ENCODE measurements at regions not wholly inside any gene's neighbourhood (a gene's known extent, or its start where the extent isn't known, plus 50 kb on each side); places are given as distances from the start of the nearest gene placed in this dataset.

- TF ChIP-seq CTCF (IDR thresholded peaks at IDR 0.05 in 2 of 3, conservative IDR thresholded peaks at IDR 0.05 in 1 of 3; ENCODE audit: borderline replicate concordance in 1 of 3, insufficient read depth in 1 of 3, low read depth in 2 of 3, low read length in 2 of 3) (no peak), SIN3A (IDR thresholded peaks at IDR 0.05; ENCODE audit: low read depth) (no peak), SRF (IDR thresholded peaks at IDR 0.05; ENCODE audit: low read depth) (no peak), POLR2A (IDR thresholded peaks at IDR 0.05; ENCODE audit: borderline replicate concordance, extremely low read depth, insufficient read depth, insufficient read length) (no peak), CBX3 (IDR thresholded peaks at IDR 0.05; ENCODE audit: low read depth) (no peak), POLR2AphosphoS5 (IDR thresholded peaks at IDR 0.05; ENCODE audit: low read depth, low read length) (no peak), JUND (IDR thresholded peaks at IDR 0.05) (no peak)
Observed at GRCh38 chr2:207260021-207260420, 94.3 kb upstream of the KLF7 start (continued).

- Histone ChIP-seq H3K9ac (ENCODE audit: low read length) (no peak overlapping the region), H3K79me2 (ENCODE audit: insufficient read depth, low read length) (no peaks in the 10 kb centered on the region), H3K36me3 (ENCODE audit: control insufficient read depth in 1 of 2, insufficient read depth in 2 of 2, low read length in 2 of 2) (no peaks in the 10 kb centered on the region), H3K9me2 (ENCODE audit: insufficient read depth) (no peaks in the 10 kb centered on the region), H2AFZ (ENCODE audit: low read depth, low read length, poor library complexity, severe bottlenecking) (no peak overlapping the region), H3K4me3 (replicated peaks in 1 of 2; ENCODE audit: low read depth in 1 of 2, low read length in 2 of 2) (no peak overlapping the region), H4K20me1 (ENCODE audit: insufficient read depth) (no peaks in the 10 kb centered on the region), H3K27me3 (ENCODE audit: insufficient read depth, low read length) (no peaks in the 10 kb centered on the region), H3K9me3 (ENCODE audit: control insufficient read depth in 1 of 2, insufficient read depth in 1 of 2, low read depth in 1 of 2, low read length in 2 of 2) (no peaks in the 10 kb centered on the region), H3K27ac (ENCODE audit: low read depth, low read length) (no peak overlapping the region), H3K4me2 (ENCODE audit: low read length) (no peak overlapping the region), H3K4me1 (ENCODE audit: control insufficient read depth in 1 of 2, insufficient read depth in 2 of 2, low read length in 2 of 2) (peaks cover 4 to 14% of the 10 kb centered on the region in 2 experiments; a peak in 3 of 4 replicates)
- DNase-seq (ENCODE audit: low read depth, low spot score) (no peak), ATAC-seq (no peak)
- ChIA-PET CTCF (no interaction called here), RAD21 (ENCODE audit: low non-redundant PET in 1 of 2, low total read pairs in 2 of 2, uncharacterized antibody in 2 of 2, unreplicated experiment in 2 of 2) (no interaction called here), POLR2A (interaction anchor here (0.8 kb wide), 1 partner anchor 8 kb away, joined by 3 read pairs; no protein-coding TSS in a partner anchor)
- TF ChIP-seq TCF7L2 (IDR thresholded peaks at IDR 0.05; ENCODE audit: borderline replicate concordance, extremely low read depth, insufficient read depth, insufficient read length): no peak
- TF ChIP-seq EZH2 (IDR thresholded peaks at IDR 0.05): no peak
- no peak for TF ChIP-seq YY1 (IDR thresholded peaks at IDR 0.05; ENCODE audit: extremely low read depth, insufficient replicate concordance, low read depth, low read length)
- TF ChIP-seq CEBPB (IDR thresholded peaks at IDR 0.05; ENCODE audit: low read depth): no peak
- no peak for TF ChIP-seq MAX (IDR thresholded peaks at IDR 0.05)
- TF ChIP-seq POLR2AphosphoS5 (IDR thresholded peaks at IDR 0.05; ENCODE audit: low read depth, low read length): no peak
- no TSS peak for BruUV-seq (replicated peaks)
- intact Hi-C loops (cut with micrococcal nuclease): no loop called here
Observed at GRCh38 chr2:207260947-207261346, 95.2 kb upstream of the KLF7 start.
